ENCODE measurements at regions not wholly inside any gene's neighbourhood (a gene's known extent, or its start where the extent isn't known, plus 50 kb on each side); places are given as distances from the start of the nearest gene placed in this dataset.

- DNase-seq: no peak
Measured at GRCh38 chr2:138446043-138446442, 55.5 kb upstream of the SPOPL start.

- DNase-seq: no peak
Measured at GRCh38 chr2:138447889-138448570, 53.5 kb upstream of the SPOPL start.
